Right renal pelvis (tissue), 4 donors: ENCODE measurements at regions not wholly inside any gene's neighbourhood (a gene's known extent, or its start where the extent isn't known, plus 50 kb on each side); places are given as distances from the start of the nearest gene placed in this dataset.
"Not testable (repeated sequence)": the region's sequence is repeated elsewhere in the genome, so short reads cannot be mapped to it uniquely, and the experiment has no call there.

Experiments
- DNase-seq, 4 donors: peaks; one replicate each; pipeline ENCODE4 v3.0.0-alpha.2; 2013; ENCODE audit warnings: low read depth in 4 of 4, low spot score in 3 of 4, missing footprints in 1 of 4

DNA sequence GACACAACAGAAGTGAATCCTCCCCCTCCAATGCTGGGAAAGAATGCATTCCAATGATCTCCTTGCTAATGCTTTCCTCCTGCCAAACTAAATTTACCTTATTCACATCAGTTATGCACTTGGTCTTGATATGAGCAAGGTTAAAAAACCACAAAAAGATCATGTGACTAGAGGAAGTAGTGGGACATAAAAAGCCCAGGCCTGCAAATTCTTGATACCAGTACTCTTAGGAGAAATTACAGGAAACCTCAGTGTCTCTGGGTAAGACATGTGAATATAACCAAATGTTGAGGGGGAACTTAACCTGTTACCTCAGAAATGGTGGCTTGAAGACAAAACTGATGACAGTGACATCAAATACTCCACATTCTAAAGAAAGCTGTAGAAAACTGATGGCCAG lies 427.1 kb downstream of the RPS29 start:
- no peak for DNase-seq

DNA sequence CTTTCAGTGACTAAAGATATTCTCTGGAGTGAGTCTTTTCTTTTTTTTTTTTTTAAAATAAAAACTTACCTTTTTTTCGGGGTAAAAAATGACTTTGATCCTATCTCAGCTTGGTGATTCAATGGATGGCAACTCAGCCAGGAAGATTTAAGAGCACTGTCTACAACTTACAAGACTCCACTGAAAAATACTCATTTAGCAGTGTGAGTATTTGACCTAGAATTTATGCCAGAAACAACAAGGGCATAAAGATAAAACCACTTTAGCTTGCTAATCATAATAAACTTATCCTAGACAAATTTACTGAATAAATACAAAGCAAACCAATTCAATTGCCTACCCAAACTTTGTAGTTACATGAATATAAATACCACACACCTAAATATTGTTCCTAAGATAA lies 446.6 kb downstream of the RPS29 start:
- no peak for DNase-seq

DNA sequence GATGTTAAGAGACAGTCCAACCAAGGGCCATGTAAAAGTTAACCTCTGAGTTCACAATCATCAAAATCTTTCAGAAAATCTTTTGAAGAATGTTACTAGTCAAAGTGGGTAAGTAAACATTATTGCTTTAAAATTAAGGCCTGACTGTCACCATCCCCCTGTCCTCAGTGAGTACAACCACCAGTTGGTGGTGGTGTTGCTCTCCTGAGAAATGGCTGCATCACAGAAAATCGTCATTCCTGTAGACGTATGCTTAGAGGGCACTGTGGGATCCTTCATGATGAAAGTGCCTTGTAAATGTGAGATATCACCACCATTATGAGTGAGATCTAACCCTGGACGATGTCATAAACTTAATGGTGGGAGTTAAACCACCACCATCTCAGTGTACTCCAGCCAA lies 451.2 kb downstream of the RPS29 start:
- no peak for DNase-seq

DNA sequence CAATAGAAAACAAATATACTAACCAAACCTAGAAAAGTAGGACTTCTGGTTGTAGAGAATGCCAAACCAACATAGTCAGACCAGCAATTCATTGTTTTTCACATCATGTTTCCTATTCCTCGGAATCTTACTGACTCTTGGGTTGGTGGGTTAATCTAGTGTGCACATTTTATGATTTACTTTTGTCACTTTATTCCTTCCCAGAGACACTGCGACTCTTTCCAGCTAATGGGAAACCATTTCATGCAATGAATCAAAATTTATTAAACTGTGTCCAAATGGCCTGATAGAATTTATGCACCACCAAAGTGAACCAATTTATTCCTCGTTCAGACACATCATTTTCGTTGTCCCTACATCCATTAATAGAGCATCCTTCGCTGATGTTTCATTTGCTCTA lies 464.9 kb downstream of the RPS29 start:
- DNase-seq = no peak

DNA sequence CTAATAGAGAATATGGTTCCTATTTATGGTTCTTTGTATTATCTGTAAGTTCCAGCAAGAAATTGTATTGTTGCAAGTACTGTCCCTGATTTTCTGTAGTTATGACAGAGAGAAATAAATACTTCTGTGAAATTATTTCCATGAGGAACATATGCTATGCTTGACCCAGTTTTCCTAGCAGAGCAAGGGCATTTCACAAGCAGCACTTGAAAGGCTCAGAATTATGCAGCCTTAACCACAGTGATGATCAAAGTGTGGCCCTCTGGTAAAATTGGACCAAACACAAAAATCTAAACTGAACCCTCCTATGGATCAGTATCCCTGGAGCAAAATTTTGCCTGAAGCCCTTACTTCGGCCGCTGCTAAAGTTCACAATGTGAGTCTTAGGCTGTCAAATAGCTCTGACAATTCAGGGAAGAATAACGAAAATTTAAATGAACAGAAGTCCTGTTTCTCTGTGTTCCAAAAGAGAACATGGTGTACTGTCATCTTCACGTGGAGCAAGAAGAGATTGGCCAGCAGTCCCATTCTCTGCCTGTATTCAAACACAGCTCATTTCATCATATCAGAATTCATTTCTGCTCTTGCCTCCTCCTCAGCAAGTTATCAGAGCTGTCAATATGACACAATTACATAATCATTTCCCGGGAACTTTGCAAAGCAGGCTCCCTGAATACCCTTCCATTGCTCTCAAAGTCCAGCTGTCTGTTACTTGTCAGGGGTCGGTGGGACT lies 471.9 kb downstream of the RPS29 start:
- no peak for DNase-seq

DNA sequence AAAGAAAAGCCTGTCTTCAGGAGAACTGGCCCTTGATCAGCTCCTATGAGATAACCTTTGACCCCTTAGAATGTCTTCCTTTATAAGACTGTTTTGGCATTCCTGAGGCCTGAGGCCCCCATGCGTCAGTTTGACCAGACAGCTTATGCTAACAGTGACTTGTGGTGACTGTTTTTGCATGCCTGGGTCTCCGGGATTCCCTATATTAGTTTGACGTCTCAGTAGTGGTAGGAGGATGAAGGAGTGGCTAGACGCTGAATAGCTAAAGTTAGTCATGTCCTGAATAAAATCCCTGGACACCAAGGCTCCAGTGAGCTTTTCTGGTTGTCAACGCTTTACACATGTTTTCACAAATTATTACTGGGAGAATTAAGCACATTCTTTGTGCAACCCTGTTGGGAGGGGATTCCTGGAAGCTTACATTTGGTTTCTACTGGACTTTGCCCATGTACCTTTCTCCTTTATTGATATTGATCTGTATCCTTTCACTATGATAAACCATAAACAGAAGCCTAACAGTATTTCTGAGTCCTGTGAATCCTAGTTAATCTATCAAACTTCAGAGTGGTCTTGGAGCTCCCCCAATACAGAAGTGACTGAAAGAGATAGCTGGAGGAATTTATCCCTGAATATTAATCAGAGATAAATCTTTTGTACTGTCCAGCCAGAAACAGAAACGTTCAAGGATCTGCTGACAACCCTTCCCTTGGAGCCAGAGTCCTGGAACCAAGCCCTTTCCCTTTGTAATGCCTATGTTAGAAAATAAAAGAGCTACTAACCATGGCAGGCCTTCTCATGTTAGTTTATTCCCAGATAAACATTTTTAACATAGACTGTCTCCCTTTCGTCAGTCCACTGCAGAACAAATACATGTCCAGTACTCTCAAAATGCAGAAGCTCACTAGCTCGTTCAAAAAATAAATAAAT lies 479.2 kb downstream of the RPS29 start:
- no peak for DNase-seq

DNA sequence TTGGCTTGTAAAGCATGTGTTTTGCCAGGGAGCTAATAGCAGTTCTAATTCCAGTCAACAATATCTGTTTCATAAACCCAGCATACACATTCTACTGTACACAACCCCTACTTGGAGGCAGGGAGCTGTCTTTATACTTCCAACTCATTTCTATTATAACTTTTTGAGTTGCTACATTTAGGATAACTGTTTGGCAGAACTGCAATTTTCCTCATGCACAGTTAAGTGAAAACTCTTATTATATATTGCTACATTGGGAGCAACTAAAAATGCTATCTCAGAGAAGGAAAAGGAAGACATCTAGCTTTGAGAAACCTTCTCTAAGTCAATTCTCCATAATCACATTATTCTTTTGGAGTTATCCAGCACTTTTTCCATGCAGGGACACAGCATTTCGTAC lies 480.2 kb downstream of the RPS29 start:
- no peak for DNase-seq

DNA sequence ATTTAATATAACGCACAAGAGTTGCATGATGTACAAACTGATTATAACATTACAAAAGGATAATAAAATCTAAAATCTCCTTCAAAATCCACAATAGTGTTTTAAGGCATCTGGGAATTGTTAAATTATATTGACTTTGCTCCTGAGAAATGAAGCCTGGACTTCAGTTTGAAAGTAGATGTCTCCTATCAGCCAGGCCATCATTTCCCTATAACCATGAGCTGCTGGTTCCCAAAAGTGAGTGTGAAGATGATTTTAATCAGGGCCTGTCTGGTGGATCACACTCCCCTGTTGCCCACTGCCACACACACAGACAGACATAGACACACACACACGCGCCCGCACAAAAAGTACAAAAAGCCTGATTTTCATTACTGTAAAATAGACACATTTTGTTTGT lies 480.7 kb downstream of the RPS29 start:
- no peak for DNase-seq

DNA sequence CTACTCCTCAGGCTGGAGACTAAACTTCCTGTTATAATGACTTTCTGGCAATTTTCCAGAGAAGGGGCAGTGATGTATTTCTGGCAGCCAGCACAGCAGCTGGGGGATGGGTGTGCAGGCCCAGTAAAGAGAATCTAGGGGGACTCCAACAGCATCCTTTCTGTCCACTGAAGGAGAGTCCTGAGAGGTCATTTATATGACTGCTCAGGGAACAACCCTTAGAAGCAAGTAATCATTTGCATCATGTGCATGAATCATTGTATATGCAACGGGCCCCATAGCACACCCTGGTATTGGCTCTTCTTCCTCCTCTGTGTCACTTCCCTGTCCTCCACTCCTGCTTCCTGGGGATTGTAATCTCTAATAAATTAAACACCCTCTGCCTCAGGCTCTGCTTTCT lies 493.8 kb downstream of the RPS29 start:
- no peak for DNase-seq

DNA sequence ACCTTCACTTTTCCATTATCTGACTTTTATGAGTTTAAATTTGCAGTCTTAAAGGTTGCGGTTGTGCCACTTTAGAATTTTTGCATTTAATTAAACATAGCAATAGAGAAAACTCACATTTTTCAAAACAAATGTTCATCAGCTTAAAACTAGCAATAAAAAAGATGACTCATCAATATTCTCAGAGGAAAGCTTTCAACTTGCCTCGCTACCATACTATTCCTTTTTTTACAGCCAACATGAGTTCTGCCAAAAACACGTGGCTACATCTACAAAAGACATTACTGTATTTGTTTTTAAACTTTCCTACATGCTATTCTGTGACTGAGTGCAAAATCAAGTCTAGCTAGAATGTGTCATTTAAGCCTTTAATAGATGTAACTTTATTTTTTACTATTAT lies 497.1 kb downstream of the RPS29 start:
- DNase-seq = no peak

DNA sequence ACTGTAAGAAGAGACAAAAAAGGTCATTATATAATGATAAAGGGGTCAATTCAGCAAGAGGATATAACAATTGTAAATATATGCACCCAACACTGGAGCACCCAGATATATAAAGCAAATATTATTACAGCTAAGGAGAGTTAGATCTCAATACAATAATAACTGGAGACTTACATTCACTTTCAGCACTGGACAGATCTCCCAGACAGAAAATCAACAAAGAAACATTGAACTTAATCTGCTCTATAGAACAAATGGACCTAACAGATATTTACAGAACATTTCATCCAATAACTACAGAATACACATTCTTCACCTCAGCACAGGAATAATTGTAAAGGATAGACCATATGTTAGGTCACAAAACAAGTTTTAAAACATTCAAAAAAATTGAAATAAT lies 512.9 kb downstream of the RPS29 start:
- not testable (repeated sequence) for DNase-seq

DNA sequence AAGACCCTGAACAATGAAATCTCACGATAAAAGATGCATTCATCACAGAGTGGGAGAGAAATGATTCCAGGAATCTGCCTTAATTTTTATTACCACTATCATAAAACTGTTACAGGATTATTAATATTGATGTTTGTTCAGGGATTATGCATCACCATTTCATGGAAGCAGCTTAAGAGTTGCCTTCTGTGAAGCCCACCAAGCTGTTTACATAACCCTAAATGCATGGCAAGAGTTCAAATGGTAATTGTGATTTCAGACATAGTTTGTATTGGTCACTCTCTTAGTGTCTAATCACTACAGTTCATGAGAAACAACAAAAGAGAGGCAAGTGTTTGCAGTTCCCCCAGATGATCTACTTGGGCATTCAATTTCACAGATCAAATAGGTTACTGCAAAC lies 527.7 kb downstream of the RPS29 start:
- DNase-seq = peak in 3 of 4 donors; percentile 39 to 52 (median 40)

DNA sequence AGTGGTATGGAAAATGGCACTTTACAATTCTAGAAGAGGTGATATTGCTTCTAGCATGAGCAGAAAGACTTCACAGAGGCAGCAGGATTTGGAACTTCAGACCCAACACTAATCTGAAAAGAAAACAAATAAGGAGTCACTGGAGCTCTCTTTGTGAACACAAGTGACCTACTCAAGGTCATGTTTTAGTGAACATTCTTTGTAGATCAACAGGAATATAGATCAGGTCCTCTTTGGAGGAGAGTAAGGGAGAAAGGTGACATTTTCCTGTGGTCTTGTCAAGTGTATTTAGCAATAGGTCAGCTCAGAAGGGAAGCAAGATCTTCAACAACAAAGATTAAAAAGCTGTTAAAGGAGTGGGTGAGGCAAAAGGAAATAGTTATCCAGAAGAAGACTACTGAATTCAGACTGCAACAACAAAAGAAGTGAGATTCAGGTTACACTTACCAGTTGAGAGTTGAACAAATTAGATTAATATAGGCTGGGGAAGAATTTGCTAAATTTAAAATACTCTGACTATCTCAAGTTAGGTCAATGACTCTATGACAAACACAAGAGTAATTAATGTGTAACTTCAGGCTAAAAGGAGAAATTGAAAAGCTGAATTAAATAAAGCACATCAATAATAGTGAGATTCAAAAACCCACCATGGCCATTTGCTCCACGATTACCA lies 528.2 kb downstream of the RPS29 start:
- DNase-seq = no peak

DNA sequence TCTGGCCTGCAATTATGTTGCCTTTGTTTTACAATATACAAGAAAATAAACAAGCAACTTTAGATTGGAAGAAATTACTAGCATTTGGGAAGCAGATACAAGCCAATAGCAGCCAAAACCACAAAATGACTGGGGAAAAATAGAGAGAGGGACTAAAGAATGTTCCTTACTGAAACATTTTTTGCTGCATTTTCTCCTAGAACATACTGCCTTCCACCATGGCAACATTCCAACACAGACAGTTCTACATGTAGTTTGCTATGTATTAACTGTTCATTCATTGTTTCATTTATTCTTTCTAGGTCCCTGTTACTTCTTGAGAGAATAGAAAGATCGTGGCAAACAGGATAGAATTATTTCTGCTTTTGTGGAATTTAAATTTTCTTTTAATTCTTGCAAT lies 530.2 kb downstream of the RPS29 start:
- no peak for DNase-seq

DNA sequence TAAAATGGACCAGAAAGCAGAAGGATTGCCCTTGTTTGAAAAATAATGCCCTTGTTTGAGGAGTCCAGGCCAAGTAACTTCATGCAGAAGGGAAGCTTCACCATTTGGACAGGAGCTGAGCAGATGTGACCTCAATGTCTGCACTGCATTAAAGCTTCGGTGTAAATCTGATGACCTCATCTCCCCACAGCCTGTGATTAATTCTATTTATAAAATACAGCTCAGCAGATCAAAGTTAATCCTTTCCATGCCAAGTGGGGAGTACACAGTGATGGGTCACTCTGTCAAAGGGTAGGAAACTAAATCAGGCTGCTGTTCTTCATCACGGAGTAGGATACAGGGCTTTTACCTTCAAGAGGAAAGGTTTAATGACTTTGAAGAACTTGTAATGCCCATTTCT lies 533.7 kb downstream of the RPS29 start:
- peak; percentile 22 to 42 (median 26) for DNase-seq

DNA sequence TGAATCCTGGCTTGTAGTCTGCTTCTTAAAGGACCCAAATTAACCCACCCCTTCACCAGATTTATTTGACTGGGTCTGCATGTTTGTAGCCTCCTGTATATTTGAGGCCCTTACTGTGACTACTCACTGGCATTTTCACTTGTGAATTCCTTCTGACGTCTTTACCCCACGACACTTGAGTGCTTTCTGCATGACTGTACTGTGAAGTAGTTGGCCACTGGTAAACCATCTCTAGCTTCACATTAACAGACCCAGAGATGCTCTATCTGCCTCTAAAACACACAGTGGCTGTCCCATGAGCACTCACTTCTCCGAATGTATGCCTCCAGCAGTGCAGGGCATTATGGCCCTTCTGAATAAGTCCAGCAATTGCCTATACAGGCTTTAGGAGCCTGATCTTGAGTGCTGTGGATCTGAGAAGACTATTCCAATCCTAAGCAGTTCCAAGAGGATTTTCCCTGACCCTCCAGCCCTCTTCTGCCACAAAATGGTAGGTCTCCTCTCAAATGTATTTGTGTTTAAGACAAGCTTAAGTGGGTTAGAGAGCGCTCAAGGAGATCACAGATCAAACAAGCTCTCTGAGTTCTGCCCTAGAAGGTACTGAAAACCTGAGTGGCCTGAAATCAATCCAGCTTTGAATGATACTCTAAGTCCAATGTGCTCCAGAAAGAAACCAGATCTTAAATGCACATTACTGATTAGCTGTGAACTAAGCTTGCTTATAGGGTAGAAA lies 534.7 kb downstream of the RPS29 start:
- no peak for DNase-seq

DNA sequence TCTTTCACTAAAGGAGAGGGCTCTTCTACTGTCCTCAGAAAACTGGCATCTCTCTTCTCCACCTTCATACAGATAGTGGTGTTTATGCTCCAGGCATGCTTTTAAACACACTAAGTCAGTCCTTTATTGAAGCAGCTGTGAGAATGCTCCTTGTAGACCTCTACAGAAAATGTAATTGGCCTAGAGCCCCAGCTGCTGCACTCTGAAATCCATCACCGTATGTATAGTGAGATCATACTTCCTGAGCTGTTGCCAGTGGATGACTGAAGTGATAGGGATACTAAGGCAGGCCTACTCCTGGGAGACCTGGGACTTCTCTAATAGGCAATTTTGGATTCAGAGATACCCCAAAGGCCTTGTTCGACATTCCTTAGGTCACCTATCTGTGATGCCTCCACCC lies 535.4 kb downstream of the RPS29 start:
- no peak for DNase-seq

DNA sequence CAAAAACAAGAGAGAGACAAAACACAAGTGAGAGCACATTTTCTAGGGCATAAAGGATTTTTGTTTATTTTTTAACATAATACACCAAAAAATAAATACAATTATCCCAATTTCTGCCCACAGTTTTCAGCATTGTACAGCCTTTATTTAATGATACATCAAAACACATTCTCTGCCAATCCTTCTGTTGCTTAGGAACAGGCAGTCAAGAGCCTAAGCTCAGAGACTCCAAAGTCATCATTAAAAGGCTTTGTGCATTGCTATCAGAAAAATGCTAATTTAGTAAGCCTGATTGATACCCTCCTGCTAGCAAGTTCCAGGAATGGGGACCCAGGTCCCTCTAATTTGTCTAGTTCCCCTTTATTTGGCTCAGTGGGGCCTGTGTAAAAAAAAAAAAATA lies 536.5 kb downstream of the RPS29 start:
- DNase-seq = no peak

DNA sequence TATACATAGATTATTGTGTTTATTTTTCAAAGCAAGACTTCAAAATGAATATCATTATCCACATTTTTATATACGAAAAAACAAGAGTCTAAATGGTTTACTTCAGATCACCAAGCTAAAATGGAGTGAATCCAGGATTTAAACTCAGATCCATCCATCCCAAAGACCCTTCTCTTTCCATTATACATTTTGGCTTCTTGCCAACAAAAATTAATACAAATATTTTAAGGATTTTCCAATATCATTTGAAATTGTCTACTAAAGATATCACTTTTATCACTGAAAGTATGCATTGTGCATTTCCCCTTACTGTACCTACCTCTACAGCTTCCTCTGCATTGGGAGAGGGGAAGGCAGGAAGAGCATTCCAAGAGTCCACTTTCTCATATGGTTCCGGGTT lies 541.2 kb downstream of the RPS29 start:
- DNase-seq = no peak

DNA sequence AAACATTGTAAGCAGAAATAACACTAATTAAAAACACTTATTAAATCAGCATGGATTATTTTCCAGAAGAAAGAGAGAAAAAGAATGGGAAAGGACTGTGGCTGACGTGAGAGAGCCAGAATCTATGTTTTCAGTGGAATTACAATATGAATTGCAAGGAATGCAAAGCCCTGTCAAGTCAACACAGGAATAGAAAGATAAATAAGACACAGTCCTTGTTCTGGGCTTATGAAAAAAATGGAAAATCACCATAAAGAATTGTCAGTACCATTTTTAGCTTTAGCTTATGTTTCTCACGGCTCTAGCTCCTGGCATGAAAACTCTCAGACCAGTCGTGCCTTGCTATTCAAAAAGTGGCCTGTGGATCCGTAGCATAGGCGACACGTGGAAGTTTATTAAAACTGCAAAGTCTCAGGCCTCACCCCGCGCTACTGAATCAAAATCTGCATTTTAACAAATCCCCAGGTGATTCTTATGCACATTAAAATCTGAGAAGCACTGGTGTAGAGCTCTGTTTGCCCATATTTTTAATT lies 549.1 kb downstream of the RPS29 start:
- DNase-seq = no peak

DNA sequence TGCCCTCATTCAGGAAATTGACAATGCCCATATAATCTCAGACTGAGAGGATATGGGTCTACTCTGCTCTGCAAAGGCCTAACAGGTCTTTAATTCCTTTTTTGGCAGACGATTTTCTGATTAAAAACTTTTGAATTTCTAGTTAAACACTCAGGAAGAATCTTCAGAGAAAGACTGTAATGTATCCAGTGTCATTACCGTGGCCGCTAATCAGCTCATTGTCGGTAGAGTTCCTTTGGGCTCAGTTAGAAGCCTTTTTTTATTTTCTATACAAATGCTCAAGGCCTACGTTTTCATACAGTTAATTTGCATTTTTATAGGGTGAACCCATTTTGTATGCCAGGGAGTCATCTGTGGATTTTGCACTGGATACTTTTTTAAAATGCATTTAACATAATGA lies 549.9 kb downstream of the RPS29 start:
- DNase-seq = no peak
